HFFc6 (cell line): ENCODE measurements at regions not wholly inside any gene's neighbourhood (a gene's known extent, or its start where the extent isn't known, plus 50 kb on each side); places are given as distances from the start of the nearest gene placed in this dataset.

Source experiments
- DNase-seq: peaks from one replicate; pipeline ENCODE4 v3.0.0-alpha.2; 2018
- H3K27ac Mint-ChIP-seq: 2 replicates; pipeline ENCODE4 v1.8.0; 2020; ENCODE audit warnings: mild to moderate bottlenecking, mixed read lengths
- H3K27me3 Mint-ChIP-seq: 2 replicates; pipeline ENCODE4 v1.8.0; 2021; ENCODE audit warnings: mild to moderate bottlenecking, moderate library complexity, mixed read lengths; ENCODE audit not compliant: insufficient read depth
- H3K36me3 Mint-ChIP-seq: 2 replicates; pipeline ENCODE4 v1.8.0; 2021; ENCODE audit warnings: low read depth, mixed read lengths
- H3K4me1 Mint-ChIP-seq: 2 replicates; pipeline ENCODE4 v1.8.0; 2020; ENCODE audit warnings: low read depth, mixed read lengths
- H3K4me3 Mint-ChIP-seq: 2 replicates; pipeline ENCODE4 v1.8.0; 2020; ENCODE audit warnings: mild to moderate bottlenecking, moderate library complexity, mixed read lengths
- H3K9me3 Mint-ChIP-seq: 2 replicates; pipeline ENCODE4 v1.8.0; 2020; ENCODE audit warnings: mild to moderate bottlenecking, mixed read lengths
- CTCF ChIP-seq: fragments of 200-600 bp; sonication (generic); IDR thresholded peaks from 2 replicates; pipeline ENCODE4 v1.5.0; 2021; ENCODE audit warnings: antibody characterized with exemption, mild to moderate bottlenecking

GRCh38 chrX:147827070-147827469 is 84.6 kb upstream of the FMR1 start:
- peaks cover 16% of the 10 kb centered on the region for H3K9me3 Mint-ChIP-seq
- no peak overlapping the region for H3K4me3 Mint-ChIP-seq
- no peaks in the 10 kb centered on the region for H3K4me1 Mint-ChIP-seq
- no peaks in the 10 kb centered on the region for H3K27me3 Mint-ChIP-seq
- DNase-seq = no peak
- TF ChIP-seq CTCF = no peak
- H3K36me3 Mint-ChIP-seq = no peaks in the 10 kb centered on the region
- no peak overlapping the region for H3K27ac Mint-ChIP-seq

GRCh38 chrX:147828719-147829118 is 83.0 kb upstream of the FMR1 start:
- Mint-ChIP-seq H3K27ac (no peak overlapping the region), H3K9me3 (peaks cover 16% of the 10 kb centered on the region; the same call in 1 of the 2 replicates)
- TF ChIP-seq CTCF = no peak

GRCh38 chrX:147832707-147833348 is 78.9 kb upstream of the FMR1 start:
- no peak overlapping the region for H3K4me3 Mint-ChIP-seq
- no peaks in the 10 kb centered on the region for H3K36me3 Mint-ChIP-seq
- no peak for DNase-seq
- no peak for TF ChIP-seq CTCF
- no peak overlapping the region for H3K27ac Mint-ChIP-seq
- peaks cover 13% of the 10 kb centered on the region; the same call in 1 of the 2 replicates for H3K9me3 Mint-ChIP-seq
- H3K27me3 Mint-ChIP-seq = no peaks in the 10 kb centered on the region
- H3K4me1 Mint-ChIP-seq = no peaks in the 10 kb centered on the region

More at GRCh38 chrX:147828719-147829118, 83.0 kb upstream of the FMR1 start:
- no peak for DNase-seq
- Mint-ChIP-seq H3K4me1 (no peaks in the 10 kb centered on the region), H3K4me3 (no peak overlapping the region), H3K36me3 (no peaks in the 10 kb centered on the region), H3K27me3 (no peaks in the 10 kb centered on the region)

- DNase-seq = no peak
- Mint-ChIP-seq H3K27me3 (no peaks in the 10 kb centered on the region), H3K4me1 (no peaks in the 10 kb centered on the region), H3K36me3 (no peaks in the 10 kb centered on the region), H3K4me3 (no peak overlapping the region), H3K27ac (no peak overlapping the region), H3K9me3 (no peaks in the 10 kb centered on the region; the same call in 1 of the 2 replicates)
- peak; percentile 37; the same call in 1 of the 2 replicates for TF ChIP-seq CTCF
These were observed 73.1 kb upstream of the FMR1 start for GRCh38 chrX:147838465-147839131.

- DNase-seq = no peak
- no peak for TF ChIP-seq CTCF
- Mint-ChIP-seq H3K27me3 (no peaks in the 10 kb centered on the region), H3K4me1 (no peaks in the 10 kb centered on the region), H3K9me3 (no peaks in the 10 kb centered on the region; the same call in 1 of the 2 replicates), H3K27ac (no peak overlapping the region), H3K36me3 (no peaks in the 10 kb centered on the region), H3K4me3 (no peak overlapping the region)
These were observed 65.0 kb upstream of the FMR1 start for GRCh38 chrX:147846676-147847075.
